H9 (cell line): ENCODE measurements at regions not wholly inside any gene's neighbourhood (a gene's known extent, or its start where the extent isn't known, plus 50 kb on each side); places are given as distances from the start of the nearest gene placed in this dataset.

Experiments
- DNase-seq: peaks from one replicate; pipeline ENCODE4 v3.0.0-alpha.2; 2017
- H2AFZ ChIP-seq: one replicate; pipeline ENCODE4 v1.6.1; 2013; ENCODE audit warnings: mild to moderate bottlenecking, low read length, control low read depth, moderate library complexity
- H2AK5ac ChIP-seq: 2 replicates; pipeline ENCODE4 v1.6.1; 2013; ENCODE audit warnings: low read length, control low read depth, mixed read lengths; ENCODE audit not compliant: insufficient read length
- H2BK120ac ChIP-seq: one replicate; pipeline ENCODE4 v1.6.1; 2013; ENCODE audit warnings: low read depth, mild to moderate bottlenecking, low read length, control low read depth, inconsistent platforms; ENCODE audit not compliant: poor library complexity, severe bottlenecking
- H2BK12ac ChIP-seq: 2 replicates; pipeline ENCODE4 v1.6.1; 2013; ENCODE audit warnings: low read length, control low read depth, mixed read lengths, low read depth; ENCODE audit not compliant: insufficient read length
- H2BK15ac ChIP-seq: 2 replicates; pipeline ENCODE4 v1.6.1; 2013; ENCODE audit warnings: low read depth, low read length, control low read depth
- H2BK20ac ChIP-seq: one replicate; pipeline ENCODE4 v1.6.1; 2013; ENCODE audit warnings: low read depth, mild to moderate bottlenecking, low read length, control low read depth, inconsistent platforms; ENCODE audit not compliant: poor library complexity, severe bottlenecking
- H2BK5ac ChIP-seq: 2 replicates; pipeline ENCODE4 v1.6.1; 2013; ENCODE audit warnings: low read length, control low read depth, mixed read lengths; ENCODE audit not compliant: insufficient read length
- H3K14ac ChIP-seq: 2 replicates; pipeline ENCODE4 v1.6.1; 2013; ENCODE audit warnings: low read length, control low read depth; ENCODE audit not compliant: insufficient read depth
- H3K18ac ChIP-seq: 2 replicates; pipeline ENCODE4 v1.6.1; 2013; ENCODE audit warnings: low read depth, mild to moderate bottlenecking, mixed read lengths, low read length, control low read depth; ENCODE audit not compliant: insufficient read length
- H3K23ac ChIP-seq: 2 replicates; pipeline ENCODE4 v1.6.1; 2013; ENCODE audit warnings: low read length, control low read depth, mixed read lengths, low read depth; ENCODE audit not compliant: insufficient read length
- H3K23me2 ChIP-seq: 2 replicates; pipeline ENCODE4 v1.6.1; 2013; ENCODE audit warnings: low read depth, mild to moderate bottlenecking, mixed read lengths, low read length, control low read depth; ENCODE audit not compliant: insufficient read length, poor library complexity, severe bottlenecking
- H3K27ac ChIP-seq: 2 replicates; pipeline ENCODE4 v1.5.1; 2013; ENCODE audit warnings: low read length, control low read depth, mixed read lengths, low read depth; ENCODE audit not compliant: insufficient read length
- H3K27me3 ChIP-seq: 2 replicates; pipeline ENCODE4 v1.6.1; 2013; ENCODE audit warnings: low read length, control low read depth, inconsistent platforms; ENCODE audit not compliant: insufficient read depth
- H3K4ac ChIP-seq: 2 replicates; pipeline ENCODE4 v1.6.1; 2013; ENCODE audit warnings: low read depth, mild to moderate bottlenecking, control low read depth, inconsistent platforms, low read length, moderate library complexity
- H3K4me1 ChIP-seq: 2 replicates; pipeline ENCODE4 v1.6.1; 2013; ENCODE audit warnings: low read length, control low read depth, inconsistent platforms; ENCODE audit not compliant: insufficient read depth
- H3K4me2 ChIP-seq: 2 replicates; pipeline ENCODE4 v1.6.1; 2013; ENCODE audit warnings: low read length, control low read depth, mixed read lengths; ENCODE audit not compliant: insufficient read length, insufficient read depth
- H3K56ac ChIP-seq: 2 replicates; pipeline ENCODE4 v1.6.1; 2013; ENCODE audit warnings: low read depth, mild to moderate bottlenecking, mixed read lengths, low read length, control low read depth; ENCODE audit not compliant: insufficient read length
- H3K79me1 ChIP-seq: 2 replicates; pipeline ENCODE4 v1.6.1; 2013; ENCODE audit warnings: low read depth, mild to moderate bottlenecking, moderate library complexity, low read length, control low read depth, inconsistent platforms; ENCODE audit not compliant: insufficient read depth, poor library complexity, severe bottlenecking
- H3K79me2 ChIP-seq: 2 replicates; pipeline ENCODE4 v1.6.1; 2013; ENCODE audit warnings: low read length, control low read depth, inconsistent platforms; ENCODE audit not compliant: insufficient read depth
- H3K9ac ChIP-seq: 2 replicates; pipeline ENCODE4 v1.6.1; 2013; ENCODE audit warnings: low read length, control low read depth, mixed read lengths; ENCODE audit not compliant: insufficient read length; ENCODE audit errors: extremely low read depth
- H3K9me3 ChIP-seq: one replicate; pipeline ENCODE4 v1.6.1; 2013; ENCODE audit warnings: low read depth, low read length, inconsistent platforms; ENCODE audit not compliant: control insufficient read depth
- H3T11ph ChIP-seq: one replicate; pipeline ENCODE4 v1.6.1; 2013; ENCODE audit warnings: mild to moderate bottlenecking, low read length, control low read depth, inconsistent platforms
- H4K20me1 ChIP-seq: one replicate; pipeline ENCODE4 v1.6.1; 2013; ENCODE audit not compliant: control insufficient read depth, insufficient read length, insufficient read depth
- H4K5ac ChIP-seq: 2 replicates; pipeline ENCODE4 v1.6.1; 2013; ENCODE audit warnings: low read depth, mild to moderate bottlenecking, mixed read lengths, low read length, control low read depth; ENCODE audit not compliant: insufficient read length
- H4K8ac ChIP-seq: replicated peaks from 2 replicates; pipeline ENCODE4 v1.6.1; 2013; ENCODE audit warnings: low read length, control low read depth, mixed read lengths, low read depth; ENCODE audit not compliant: insufficient read length
- H4K91ac ChIP-seq: 2 replicates; pipeline ENCODE4 v1.6.1; 2013; ENCODE audit warnings: low read depth, mild to moderate bottlenecking, moderate library complexity, mixed read lengths, low read length, control low read depth; ENCODE audit not compliant: insufficient read length
- H3K27ac Mint-ChIP-seq, 3 experiments: 2 replicates in 2 of 3; 3 replicates in 1 of 3; pipeline ENCODE4 v1.8.0; 2020 to 2021; ENCODE audit warnings: mixed read lengths in 3 of 3, mild to moderate bottlenecking in 1 of 3, moderate library complexity in 1 of 3
- H3K27me3 Mint-ChIP-seq: 2 replicates; pipeline ENCODE4 v1.8.0; 2021; ENCODE audit warnings: low read depth, mild to moderate bottlenecking, moderate library complexity, mixed read lengths
- H3K36me3 Mint-ChIP-seq, 3 experiments: 2 replicates in 2 of 3; 3 replicates in 1 of 3; pipeline ENCODE4 v1.8.0; 2020 to 2021; ENCODE audit warnings: low read depth in 3 of 3, mixed read lengths in 3 of 3; ENCODE audit not compliant: insufficient read depth in 1 of 3
- H3K4me1 Mint-ChIP-seq, 2 experiments: 2 replicates each; pipeline ENCODE4 v1.8.0; 2020; ENCODE audit warnings: mixed read lengths in 2 of 2
- H3K4me3 Mint-ChIP-seq, 2 experiments: 2 replicates in 1 of 2; 3 replicates in 1 of 2; pipeline ENCODE4 v1.8.0; 2020 to 2021; ENCODE audit warnings: mild to moderate bottlenecking in 2 of 2, mixed read lengths in 2 of 2, moderate library complexity in 1 of 2
- H3K9me3 Mint-ChIP-seq, 2 experiments: 2 replicates in 1 of 2; 3 replicates in 1 of 2; pipeline ENCODE4 v1.8.0; 2020; ENCODE audit warnings: mild to moderate bottlenecking in 2 of 2, mixed read lengths in 2 of 2, moderate library complexity in 1 of 2
- CTCF ChIP-seq: fragments of 200-600 bp; sonication (generic); conservative IDR thresholded peaks from 3 replicates; pipeline ENCODE4 v1.8.0; 2021; ENCODE audit warnings: antibody characterized with exemption, mild to moderate bottlenecking
- WGBS: extraction: QIAGEN DNeasy Blood & Tissue Kit; methylation state at CpG from one replicate; pipeline ENCODE4 v1.1.7; 2013; ENCODE audit warnings: missing lambda C conversion rate, low lambda C conversion rate, mixed read lengths; ENCODE audit not compliant: insufficient read length; ENCODE audit errors: extremely low coverage; 5-methylcytosine and 5-hydroxymethylcytosine counted together

DNA sequence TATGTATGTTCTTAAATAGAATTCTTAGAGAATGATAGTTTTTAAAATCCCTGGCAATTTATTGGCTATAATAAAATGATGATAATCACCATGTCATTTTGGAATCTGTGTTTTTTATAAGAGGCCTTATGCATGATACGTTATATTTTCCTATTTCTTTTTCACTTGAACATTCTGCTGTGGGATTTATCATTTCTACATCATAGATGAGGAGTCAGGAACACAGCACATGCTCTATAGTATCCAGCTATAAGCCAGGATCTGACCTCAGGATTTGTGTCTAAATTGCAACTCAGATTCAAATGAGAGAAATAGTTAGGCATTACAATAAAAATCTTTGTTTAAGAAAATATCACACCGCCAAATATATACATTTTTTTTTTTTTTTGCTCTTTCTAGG is 928.0 kb downstream of the EFNB2 start:
- H3K4me1 ChIP-seq = peaks cover 3% of the 10 kb centered on the region; the same call in 1 of the 2 replicates
- no peaks in the 10 kb centered on the region for H3K27me3 Mint-ChIP-seq
- no peaks in the 10 kb centered on the region for H4K20me1 ChIP-seq
- no peak overlapping the region for H3K4me3 Mint-ChIP-seq
- no peak overlapping the region for H3K9ac ChIP-seq
- no peaks in the 10 kb centered on the region for H3K23me2 ChIP-seq
- no peak overlapping the region for H2AK5ac ChIP-seq
- H2BK120ac ChIP-seq = no peak overlapping the region
- H3K27me3 ChIP-seq = no peaks in the 10 kb centered on the region
- H3K14ac ChIP-seq = no peak overlapping the region
- no peak overlapping the region for H3K56ac ChIP-seq
- no peak overlapping the region for H2BK15ac ChIP-seq
- H3K79me2 ChIP-seq = no peaks in the 10 kb centered on the region
- no peak overlapping the region for H3K4ac ChIP-seq
- no peak for DNase-seq
- TF ChIP-seq CTCF = no peak
- no peaks in the 10 kb centered on the region for H3K36me3 Mint-ChIP-seq
- H2AFZ ChIP-seq = no peak overlapping the region
- H3K23ac ChIP-seq = no peak overlapping the region
- no peaks in the 10 kb centered on the region for H3K79me1 ChIP-seq
- no peak overlapping the region for H2BK5ac ChIP-seq
- H3K18ac ChIP-seq = no peak overlapping the region
- H4K91ac ChIP-seq = no peak overlapping the region
- no peaks in the 10 kb centered on the region for H3K9me3 ChIP-seq
- no peak overlapping the region for H3K27ac ChIP-seq
- no CpG with 5 or more reads among the region's 2 CpGs for WGBS
- H3K4me1 Mint-ChIP-seq = peaks cover 16 to 24% of the 10 kb centered on the region in 2 experiments
- H3K27ac Mint-ChIP-seq = no peak overlapping the region
- H4K8ac ChIP-seq = no peak overlapping the region
- no peak overlapping the region for H4K5ac ChIP-seq
- H3T11ph ChIP-seq = no peak overlapping the region
- H3K9me3 Mint-ChIP-seq = no peaks in the 10 kb centered on the region
- no peak overlapping the region for H2BK20ac ChIP-seq
- H2BK12ac ChIP-seq = no peak overlapping the region
- H3K4me2 ChIP-seq = no peak overlapping the region
